NT2/D1 (cell line): ENCODE measurements at regions not wholly inside any gene's neighbourhood (a gene's known extent, or its start where the extent isn't known, plus 50 kb on each side); places are given as distances from the start of the nearest gene placed in this dataset.

ENCODE experiments used
- DNase-seq: peaks from one replicate; pipeline ENCODE4 v3.0.0-alpha.2; 2011; ENCODE audit warnings: low read depth, low spot score
- H3K27me3 ChIP-seq: 2 replicates; pipeline ENCODE4 v1.6.0; 2011; ENCODE audit warnings: mild to moderate bottlenecking; ENCODE audit not compliant: insufficient read length, insufficient read depth
- H3K36me3 ChIP-seq: 2 replicates; pipeline ENCODE4 v1.6.1; 2011; ENCODE audit warnings: mild to moderate bottlenecking, low read length, mixed read lengths; ENCODE audit not compliant: insufficient read depth, insufficient read length
- H3K4me1 ChIP-seq: 2 replicates; pipeline ENCODE4 v1.5.1; 2011; ENCODE audit not compliant: insufficient read depth, insufficient read length
- H3K4me3 ChIP-seq: 2 replicates; pipeline ENCODE4 v1.5.1; 2011; ENCODE audit warnings: low read depth; ENCODE audit not compliant: insufficient read length
- H3K9ac ChIP-seq: 2 replicates; pipeline ENCODE4 v1.6.0; 2011; ENCODE audit warnings: low read depth; ENCODE audit not compliant: insufficient read length
- H3K9me3 ChIP-seq: 2 replicates; pipeline ENCODE4 v1.5.1; 2011; ENCODE audit warnings: mild to moderate bottlenecking, low read length; ENCODE audit not compliant: insufficient read depth
- SUZ12 ChIP-seq: IDR thresholded peaks from 2 replicates; pipeline ENCODE4 v1.6.1; 2011; ENCODE audit not compliant: insufficient read length, insufficient read depth; ENCODE audit errors: extremely low read depth
- YY1 ChIP-seq: IDR thresholded peaks from 2 replicates; pipeline ENCODE4 v1.6.1; 2011; ENCODE audit not compliant: insufficient read length, insufficient read depth
- ZNF274 ChIP-seq: IDR thresholded peaks from 2 replicates; pipeline ENCODE4 v1.6.1; 2011; ENCODE audit warnings: mild to moderate bottlenecking, low read depth, low read length

GRCh38 chr12:105930557-105931503 is 207.9 kb downstream of the NUAK1 start:
- TF ChIP-seq SUZ12 = no peak
- TF ChIP-seq ZNF274 = no peak
- no peak for TF ChIP-seq YY1
- Histone ChIP-seq H3K27me3 (no peaks in the 10 kb centered on the region), H3K9me3 (no peaks in the 10 kb centered on the region), H3K36me3 (no peaks in the 10 kb centered on the region), H3K4me3 (no peak overlapping the region), H3K4me1 (peaks cover 5% of the 10 kb centered on the region), H3K9ac (no peak overlapping the region)
- peak; percentile 20 for DNase-seq

GRCh38 chr12:105931762-105932570 is 206.8 kb downstream of the NUAK1 start:
- H3K36me3 ChIP-seq = no peaks in the 10 kb centered on the region
- H3K27me3 ChIP-seq = no peaks in the 10 kb centered on the region
- no peak overlapping the region for H3K4me3 ChIP-seq
- DNase-seq = no peak
- H3K9ac ChIP-seq = no peak overlapping the region
- no peaks in the 10 kb centered on the region for H3K9me3 ChIP-seq
- peaks cover 5% of the 10 kb centered on the region for H3K4me1 ChIP-seq
- TF ChIP-seq SUZ12 (no peak), ZNF274 (no peak), YY1 (no peak)

- TF ChIP-seq ZNF274 = no peak
- no peak for TF ChIP-seq YY1
- H3K9ac ChIP-seq = no peak overlapping the region
- H3K4me1 ChIP-seq = peaks cover 5% of the 10 kb centered on the region
- no peaks in the 10 kb centered on the region for H3K9me3 ChIP-seq
- H3K36me3 ChIP-seq = no peaks in the 10 kb centered on the region
- no peak for DNase-seq
- no peaks in the 10 kb centered on the region for H3K27me3 ChIP-seq
- H3K4me3 ChIP-seq = no peak overlapping the region
Measured at GRCh38 chr12:105933671-105934665, 204.8 kb downstream of the NUAK1 start.

DNA sequence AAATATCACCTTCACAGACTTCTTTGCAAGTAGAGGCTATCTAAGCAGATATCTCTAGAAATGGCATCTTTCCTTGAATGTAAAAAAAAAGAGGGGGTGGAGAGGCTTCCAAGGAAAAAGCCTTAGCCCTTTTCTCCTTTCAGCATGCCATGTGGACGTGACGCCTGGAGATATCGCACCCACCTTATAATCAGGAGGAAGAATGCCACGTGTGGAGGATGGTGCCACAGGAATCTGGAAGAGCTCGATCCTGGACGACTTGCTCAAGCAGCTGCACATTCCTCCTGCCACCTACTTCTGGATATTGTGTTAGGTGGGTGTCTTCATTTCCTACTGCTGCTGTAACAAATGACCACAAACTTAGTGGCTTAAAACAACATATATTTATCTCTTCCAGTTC is 203.6 kb downstream of the NUAK1 start:
- Histone ChIP-seq H3K36me3 (no peaks in the 10 kb centered on the region), H3K27me3 (no peaks in the 10 kb centered on the region), H3K4me1 (peaks cover 5% of the 10 kb centered on the region), H3K9ac (no peak overlapping the region), H3K9me3 (no peaks in the 10 kb centered on the region), H3K4me3 (no peak overlapping the region)
- TF ChIP-seq SUZ12 = no peak
- no peak for TF ChIP-seq YY1
- no peak for TF ChIP-seq ZNF274
- DNase-seq = no peak

GRCh38 chr12:105935981-105936380 is 202.8 kb downstream of the NUAK1 start:
- peaks cover 3% of the 10 kb centered on the region for H3K4me1 ChIP-seq

GRCh38 chr12:105936496-105936895 is 202.3 kb downstream of the NUAK1 start:
- H3K4me1 ChIP-seq = peaks cover 3% of the 10 kb centered on the region
- H3K27me3 ChIP-seq = no peaks in the 10 kb centered on the region
- TF ChIP-seq YY1 (no peak), SUZ12 (no peak), ZNF274 (no peak)
- H3K4me3 ChIP-seq = no peak overlapping the region
- H3K9ac ChIP-seq = no peak overlapping the region
- no peaks in the 10 kb centered on the region for H3K36me3 ChIP-seq
- no peaks in the 10 kb centered on the region for H3K9me3 ChIP-seq
- no peak for DNase-seq

More at GRCh38 chr12:105935981-105936380, 202.8 kb downstream of the NUAK1 start:
- DNase-seq = no peak
- H3K9ac ChIP-seq = no peak overlapping the region
- H3K27me3 ChIP-seq = no peaks in the 10 kb centered on the region
- H3K36me3 ChIP-seq = no peaks in the 10 kb centered on the region
- no peak overlapping the region for H3K4me3 ChIP-seq
- TF ChIP-seq YY1 = no peak
- TF ChIP-seq SUZ12 = no peak
- no peak for TF ChIP-seq ZNF274
- no peaks in the 10 kb centered on the region for H3K9me3 ChIP-seq

DNA sequence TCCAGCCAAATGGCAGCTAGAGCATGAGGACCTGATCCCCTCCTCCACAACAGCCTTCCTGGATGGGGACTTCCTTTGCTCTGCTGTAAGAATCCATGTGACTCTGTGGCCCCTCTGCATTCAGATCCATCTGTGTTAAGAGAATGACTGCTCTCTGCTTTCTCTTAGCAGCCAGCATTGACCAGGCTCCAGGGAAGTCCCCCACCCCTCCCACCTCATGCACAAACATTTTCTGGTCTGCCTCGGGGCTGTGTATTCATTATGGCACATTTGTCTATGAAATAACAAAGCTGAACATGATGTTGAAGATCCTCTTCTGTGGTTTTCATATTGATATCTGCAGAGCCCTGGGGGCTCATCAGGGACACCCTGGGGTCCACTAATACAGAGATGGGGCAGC is 201.7 kb downstream of the NUAK1 start:
- H3K4me1 ChIP-seq = peaks cover 3% of the 10 kb centered on the region
- no peaks in the 10 kb centered on the region for H3K27me3 ChIP-seq
- H3K9ac ChIP-seq = no peak overlapping the region
- no peaks in the 10 kb centered on the region for H3K36me3 ChIP-seq
- TF ChIP-seq YY1 (no peak), SUZ12 (no peak), ZNF274 (no peak)
- no peak overlapping the region for H3K4me3 ChIP-seq
- H3K9me3 ChIP-seq = no peaks in the 10 kb centered on the region
- no peak for DNase-seq
